ENCODE measurements at regions not wholly inside any gene's neighbourhood (a gene's known extent, or its start where the extent isn't known, plus 50 kb on each side); places are given as distances from the start of the nearest gene placed in this dataset.

GRCh38 chr7:27032839-27033238 lies 63.0 kb downstream of the HOXA1 start:
- TF ChIP-seq, protein P1, sequence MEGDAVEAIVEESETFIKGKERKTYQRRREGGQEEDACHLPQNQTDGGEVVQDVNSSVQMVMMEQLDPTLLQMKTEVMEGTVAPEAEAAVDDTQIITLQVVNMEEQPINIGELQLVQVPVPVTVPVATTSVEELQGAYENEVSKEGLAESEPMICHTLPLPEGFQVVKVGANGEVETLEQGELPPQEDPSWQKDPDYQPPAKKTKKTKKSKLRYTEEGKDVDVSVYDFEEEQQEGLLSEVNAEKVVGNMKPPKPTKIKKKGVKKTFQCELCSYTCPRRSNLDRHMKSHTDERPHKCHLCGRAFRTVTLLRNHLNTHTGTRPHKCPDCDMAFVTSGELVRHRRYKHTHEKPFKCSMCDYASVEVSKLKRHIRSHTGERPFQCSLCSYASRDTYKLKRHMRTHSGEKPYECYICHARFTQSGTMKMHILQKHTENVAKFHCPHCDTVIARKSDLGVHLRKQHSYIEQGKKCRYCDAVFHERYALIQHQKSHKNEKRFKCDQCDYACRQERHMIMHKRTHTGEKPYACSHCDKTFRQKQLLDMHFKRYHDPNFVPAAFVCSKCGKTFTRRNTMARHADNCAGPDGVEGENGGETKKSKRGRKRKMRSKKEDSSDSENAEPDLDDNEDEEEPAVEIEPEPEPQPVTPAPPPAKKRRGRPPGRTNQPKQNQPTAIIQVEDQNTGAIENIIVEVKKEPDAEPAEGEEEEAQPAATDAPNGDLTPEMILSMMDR (IDR thresholded peaks at IDR 0.05) = no peak
- TF ChIP-seq POLR2A (IDR thresholded peaks at IDR 0.05) = no peak

All from lower leg skin (tissue), 3 donors.